SK-N-SH (cell line): ENCODE measurements at regions not wholly inside any gene's neighbourhood (a gene's known extent, or its start where the extent isn't known, plus 50 kb on each side); places are given as distances from the start of the nearest gene placed in this dataset.

Source experiments
- CTCF ChIA-PET: fragments of 300-600, 350-600 bp; formaldehyde crosslinking; extraction: SDS; loops from one replicate; lab custom pipeline; 2021; lab: Yijun Ruan, JAX
- POLR2A ChIA-PET: fragments of 350-600 bp; sonication (Branson Sonifier 250); formaldehyde crosslinking; extraction: SDS; loops from one replicate; lab custom pipeline; 2020; ENCODE audit warnings: antibody characterized with exemption, inconsistent platforms; lab: Yijun Ruan, JAX
- DNase-seq: peaks from one replicate; pipeline ENCODE4 v3.0.0; 2012
- H2AFZ ChIP-seq: fragments of 200-600 bp; sonication (generic); 2 replicates; pipeline ENCODE4 v1.8.1; 2016; ENCODE audit warnings: antibody characterized with exemption, mild to moderate bottlenecking, low read depth
- H3F3A ChIP-seq: fragments of 200-600 bp; sonication (generic); replicated peaks from 2 replicates; pipeline ENCODE3; 2016; ENCODE audit warnings: antibody characterized with exemption, mild to moderate bottlenecking; ENCODE audit not compliant: insufficient read depth
- H3K27ac ChIP-seq, 2 experiments: fragments of 200-500 bp in 1 of 2; fragments of 200-600 bp in 1 of 2; sonication (Bioruptor generic) in 1 of 2; sonication (generic), shearing (Covaris generic) in 1 of 2; 2 replicates each; pipeline versions ENCODE4 v1.5.1 to v1.6.1; 2014 to 2016; ENCODE audit warnings: low read depth in 2 of 2, inconsistent platforms in 1 of 2, low read length in 1 of 2, mild to moderate bottlenecking in 1 of 2, mixed read lengths in 1 of 2
- H3K27me3 ChIP-seq: fragments of 200-600 bp; sonication (generic), shearing (Covaris generic); 2 replicates; pipeline ENCODE4 v1.6.1; 2016; ENCODE audit warnings: mixed run types; ENCODE audit not compliant: insufficient read depth
- H3K36me3 ChIP-seq, 2 experiments: fragments of 200-500 bp in 1 of 2; fragments of 200-600 bp in 1 of 2; sonication (Bioruptor generic) in 1 of 2; sonication (generic) in 1 of 2; replicated peaks in 1 of 2; 2 replicates each; pipeline versions ENCODE3 to v1.5.1; 2014 to 2016; ENCODE audit warnings: low read length in 1 of 2, mild to moderate bottlenecking in 1 of 2; ENCODE audit not compliant: insufficient read depth in 2 of 2, control insufficient read depth in 1 of 2
- H3K4me1 ChIP-seq, 2 experiments: fragments of 200-500 bp in 1 of 2; fragments of 200-600 bp in 1 of 2; sonication (Bioruptor generic) in 1 of 2; sonication (generic), shearing (Covaris generic) in 1 of 2; 2 replicates each; pipeline versions ENCODE4 v1.5.1 to v1.6.1; 2014 to 2016; ENCODE audit warnings: low read depth in 1 of 2, low read length in 1 of 2, mixed run types in 1 of 2; ENCODE audit not compliant: insufficient read depth in 2 of 2, control insufficient read depth in 1 of 2
- H3K4me2 ChIP-seq: fragments of 200-600 bp; sonication (generic), shearing (Covaris generic); 2 replicates; pipeline ENCODE4 v1.6.1; 2017; ENCODE audit warnings: mixed run types
- H3K4me3 ChIP-seq, 2 experiments: fragments of 200-500 bp in 1 of 2; fragments of 200-600 bp in 1 of 2; sonication (Bioruptor generic) in 1 of 2; sonication (generic), shearing (Covaris generic) in 1 of 2; 2 replicates each; pipeline versions ENCODE4 v1.5.1 to v1.8.1; 2014 to 2016; ENCODE audit warnings: low read depth in 2 of 2, inconsistent platforms in 1 of 2, low read length in 1 of 2, mild to moderate bottlenecking in 1 of 2, mixed read lengths in 1 of 2, moderate library complexity in 1 of 2
- H3K79me2 ChIP-seq: fragments of 200-600 bp; sonication (generic); 2 replicates; pipeline ENCODE4 v1.8.1; 2017; ENCODE audit warnings: mild to moderate bottlenecking; ENCODE audit not compliant: insufficient read depth
- H3K9ac ChIP-seq: fragments of 200-600 bp; sonication (generic); 2 replicates; pipeline ENCODE4 v1.6.1; 2017; ENCODE audit warnings: mixed run types
- H3K9me2 ChIP-seq: fragments of 200-600 bp; sonication (generic); 2 replicates; pipeline ENCODE4 v1.6.1; 2017; ENCODE audit warnings: mixed run types
- H3K9me3 ChIP-seq: fragments of 200-600 bp; sonication (generic); 2 replicates; pipeline ENCODE4 v1.6.1; 2017; ENCODE audit warnings: mixed run types, mild to moderate bottlenecking, moderate library complexity
- H4K20me1 ChIP-seq: fragments of 200-600 bp; sonication (generic); 2 replicates; pipeline ENCODE4 v1.6.1; 2017; ENCODE audit warnings: mild to moderate bottlenecking, mixed run types; ENCODE audit not compliant: insufficient read depth
- FOSL2 ChIP-seq: IDR thresholded peaks from 2 replicates; pipeline ENCODE4 v1.4.0; 2012; ENCODE audit warnings: low read depth, mild to moderate bottlenecking, moderate library complexity, borderline replicate concordance
- FOXJ3 ChIP-seq: sonication (generic); formaldehyde crosslinking; IDR thresholded peaks from 2 replicates; pipeline ENCODE4 v1.5.1; 2020; ENCODE audit warnings: mild to moderate bottlenecking, missing genetic modification reagents
- FOXM1 ChIP-seq: IDR thresholded peaks from 2 replicates; pipeline ENCODE4 v1.4.0; 2012; ENCODE audit warnings: low read depth, mild to moderate bottlenecking
- IRF3 ChIP-seq: fragments of 150-350 bp; IDR thresholded peaks from 2 replicates; pipeline ENCODE4 v1.6.1; 2016; ENCODE audit warnings: mild to moderate bottlenecking, low read depth, low read length
- MXI1 ChIP-seq: IDR thresholded peaks from 2 replicates; pipeline ENCODE4 v1.6.1; 2012; ENCODE audit warnings: mild to moderate bottlenecking, low read depth, low read length, improper control_type of control experiment
- NRF1 ChIP-seq: IDR thresholded peaks from 2 replicates; pipeline ENCODE4 v1.6.1; 2012; ENCODE audit warnings: low read depth, mild to moderate bottlenecking, low read length
- PBX3 ChIP-seq: IDR thresholded peaks from 2 replicates; pipeline ENCODE4; 2012
- RAD21 ChIP-seq: IDR thresholded peaks from 2 replicates; pipeline ENCODE4 v1.6.1; 2012; ENCODE audit warnings: mild to moderate bottlenecking, low read length
- RCOR1 ChIP-seq: fragments of 150-350 bp; IDR thresholded peaks from 2 replicates; pipeline ENCODE4 v1.6.1; 2017; ENCODE audit warnings: antibody characterized with exemption, low read length
- REST ChIP-seq: IDR thresholded peaks from 2 replicates; pipeline ENCODE4 v1.6.1; 2012; ENCODE audit warnings: mild to moderate bottlenecking, low read depth, low read length, moderate library complexity
- USF2 ChIP-seq: fragments of 150-350 bp; IDR thresholded peaks from 2 replicates; pipeline ENCODE4 v1.6.1; 2017; ENCODE audit warnings: antibody characterized with exemption, low read length, low read depth, borderline replicate concordance
- YY1 ChIP-seq: IDR thresholded peaks from 2 replicates; pipeline ENCODE4 v1.4.0; 2012; ENCODE audit warnings: low read depth, mild to moderate bottlenecking
- WGBS: methylation state at CpG from one replicate; pipeline ENCODE4 v1.1.6; 2017; ENCODE audit warnings: low lambda C conversion rate; 5-methylcytosine and 5-hydroxymethylcytosine counted together

- Histone ChIP-seq H3K27ac (no peak overlapping the region; a peak in 1 of 4 replicates), H3K27me3 (no peaks in the 10 kb centered on the region), H3K79me2 (no peaks in the 10 kb centered on the region)
- TF ChIP-seq FOSL2 (no peak), IRF3 (no peak), PBX3 (no peak)
- TF ChIP-seq, all 33 proteins: peak for 0
- H3F3A ChIP-seq: no peaks in the 10 kb centered on the region
- POLR2A ChIA-PET: no interaction called here
- no peaks in the 10 kb centered on the region; the same call in 1 of the 2 replicates for H3K9me3 ChIP-seq
- no peak for DNase-seq
- H3K4me1 ChIP-seq: peaks cover 0 to 59% of the 10 kb centered on the region in 2 experiments; a peak in 2 of 4 replicates
- WGBS: 54% methylated on average over 4 of the region's 4 CpGs
- H3K9me2 ChIP-seq: no peaks in the 10 kb centered on the region
- H3K4me3 ChIP-seq: no peak overlapping the region
- H2AFZ ChIP-seq: no peak overlapping the region
- CTCF ChIA-PET: no interaction called here
- no peak overlapping the region for H3K4me2 ChIP-seq
- no peaks in the 10 kb centered on the region for H3K36me3 ChIP-seq
- no peak overlapping the region for H3K9ac ChIP-seq
- H4K20me1 ChIP-seq: no peaks in the 10 kb centered on the region
Observed at GRCh38 chr19:30745476-30745985, 373.3 kb downstream of the ZNF536 start.

GRCh38 chr19:30744741-30745475, 372.7 kb downstream of the ZNF536 start:
- POLR2A ChIA-PET: no interaction called here
- no peak overlapping the region for H3K9ac ChIP-seq
- no peaks in the 10 kb centered on the region for H4K20me1 ChIP-seq
- no peak overlapping the region for H3K4me2 ChIP-seq
- no peaks in the 10 kb centered on the region; the same call in 1 of the 2 replicates for H3K9me3 ChIP-seq
- DNase-seq: no peak
- H2AFZ ChIP-seq: no peak overlapping the region
- no peak overlapping the region for H3K4me3 ChIP-seq
- H3K27me3 ChIP-seq: no peaks in the 10 kb centered on the region
- H3F3A ChIP-seq: no peaks in the 10 kb centered on the region
- WGBS: 27% methylated on average over 9 of the region's 9 CpGs
- no peak for TF ChIP-seq REST
- no peak for TF ChIP-seq NRF1
- TF ChIP-seq YY1: no peak
- TF ChIP-seq MXI1: no peak
- no peak for TF ChIP-seq USF2
- no peak for TF ChIP-seq FOXJ3 (CRISPR knock-in tag)
- TF ChIP-seq FOXM1: no peak
- TF ChIP-seq RAD21: no peak
- no peak for TF ChIP-seq RCOR1
- H3K36me3 ChIP-seq: no peaks in the 10 kb centered on the region
- H3K79me2 ChIP-seq: no peaks in the 10 kb centered on the region
- no peaks in the 10 kb centered on the region for H3K9me2 ChIP-seq
- H3K27ac ChIP-seq: peak overlapping the region in 1 of 2 experiments; percentile 34; a peak in 1 of 4 replicates
- CTCF ChIA-PET: no interaction called here
- H3K4me1 ChIP-seq: peaks cover 0 to 65% of the 10 kb centered on the region in 2 experiments; a peak in 2 of 4 replicates
